HCEC 1CT (cell line): ENCODE measurements at regions not wholly inside any gene's neighbourhood (a gene's known extent, or its start where the extent isn't known, plus 50 kb on each side); places are given as distances from the start of the nearest gene placed in this dataset.
"Not testable (repeated sequence)": the region's sequence is repeated elsewhere in the genome, so short reads cannot be mapped to it uniquely, and the experiment has no call there.

Experiments used
- DNase-seq: peaks from one replicate; pipeline ENCODE4 v3.0.0-alpha.2; 2017

- DNase-seq = no peak
Measured at GRCh38 chr14:55807053-55807880, 227.3 kb downstream of the KTN1 start.

- DNase-seq = no peak
Measured at GRCh38 chr14:55807881-55808379, 227.9 kb downstream of the KTN1 start.

GRCh38 chr14:55813630-55814029 is 233.6 kb downstream of the KTN1 start:
- DNase-seq = no peak

GRCh38 chr14:55814064-55814463 is 234.1 kb downstream of the KTN1 start:
- DNase-seq = no peak

DNA sequence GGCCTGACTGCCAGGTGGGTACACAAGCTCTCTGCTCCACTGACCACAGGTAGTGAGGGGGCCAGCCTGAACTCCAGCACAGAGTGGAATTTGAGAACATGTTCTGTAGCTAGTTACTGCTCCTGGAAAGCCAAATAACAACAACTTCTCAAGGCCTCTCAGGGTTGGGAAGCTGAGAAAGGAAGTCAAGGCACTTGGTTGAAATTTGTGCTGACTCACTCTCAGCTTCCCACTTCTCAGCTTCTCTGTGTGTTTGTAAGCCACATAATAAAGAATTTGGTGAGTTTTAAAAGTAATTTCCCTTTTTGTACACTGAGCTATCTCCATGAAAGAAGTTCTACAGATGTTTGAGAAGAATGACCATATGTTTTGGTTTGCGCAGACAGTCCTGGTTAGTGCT is 234.9 kb downstream of the KTN1 start:
- no peak for DNase-seq

- no peak for DNase-seq
Measured at GRCh38 chr14:55816225-55816624, 236.2 kb downstream of the KTN1 start.

DNA sequence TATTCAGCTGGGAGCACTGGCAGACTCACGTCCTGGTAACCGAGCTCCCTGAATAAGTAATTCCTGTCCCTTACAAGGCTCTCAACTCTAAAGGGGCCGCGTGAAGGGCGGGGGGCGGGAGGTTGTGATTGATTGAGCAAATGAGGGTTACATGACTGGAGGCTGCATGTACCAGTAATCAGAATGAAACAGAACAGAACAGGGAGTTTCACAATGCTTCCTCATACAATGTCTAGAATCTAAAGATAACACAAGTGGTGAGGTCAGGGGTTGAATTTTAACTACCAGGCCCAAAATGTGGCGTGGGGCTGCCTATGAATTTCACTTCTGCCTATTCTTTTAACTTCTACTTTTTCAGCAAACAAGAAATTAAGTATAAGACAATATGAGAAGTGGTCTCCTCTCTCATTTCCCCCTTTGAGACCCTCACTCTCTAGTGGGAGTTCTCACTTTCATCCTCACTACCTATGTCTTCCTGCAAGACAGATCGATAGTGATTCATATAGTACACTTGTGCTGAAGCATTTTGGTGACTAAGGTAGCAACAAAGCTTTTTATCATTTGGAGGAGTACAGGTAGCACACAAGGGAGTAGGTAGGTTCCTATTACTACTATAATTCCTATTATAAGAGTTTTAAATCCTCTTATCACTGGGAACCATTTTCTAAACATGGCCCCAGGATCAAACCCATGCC is 239.8 kb downstream of the KTN1 start:
- no peak for DNase-seq

DNA sequence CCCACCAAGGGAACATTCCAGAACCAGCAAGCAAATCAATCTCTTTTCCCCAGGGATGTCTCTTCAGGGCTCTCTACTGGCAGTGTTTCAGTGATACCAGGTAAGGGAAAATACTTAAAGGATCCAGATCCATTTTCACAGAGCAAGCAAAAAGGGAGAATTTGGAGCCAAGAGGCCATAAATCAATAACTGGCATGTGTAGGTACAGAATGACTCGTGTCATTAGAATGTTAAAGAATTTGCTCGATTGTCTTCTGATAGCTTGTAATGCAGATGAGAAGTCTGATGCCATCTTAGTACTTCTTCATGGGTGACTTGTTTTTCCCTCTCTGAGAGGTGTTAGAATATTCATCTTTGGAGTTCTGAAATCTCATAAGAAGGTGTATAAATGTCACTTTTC is 242.9 kb downstream of the KTN1 start:
- no peak for DNase-seq

DNA sequence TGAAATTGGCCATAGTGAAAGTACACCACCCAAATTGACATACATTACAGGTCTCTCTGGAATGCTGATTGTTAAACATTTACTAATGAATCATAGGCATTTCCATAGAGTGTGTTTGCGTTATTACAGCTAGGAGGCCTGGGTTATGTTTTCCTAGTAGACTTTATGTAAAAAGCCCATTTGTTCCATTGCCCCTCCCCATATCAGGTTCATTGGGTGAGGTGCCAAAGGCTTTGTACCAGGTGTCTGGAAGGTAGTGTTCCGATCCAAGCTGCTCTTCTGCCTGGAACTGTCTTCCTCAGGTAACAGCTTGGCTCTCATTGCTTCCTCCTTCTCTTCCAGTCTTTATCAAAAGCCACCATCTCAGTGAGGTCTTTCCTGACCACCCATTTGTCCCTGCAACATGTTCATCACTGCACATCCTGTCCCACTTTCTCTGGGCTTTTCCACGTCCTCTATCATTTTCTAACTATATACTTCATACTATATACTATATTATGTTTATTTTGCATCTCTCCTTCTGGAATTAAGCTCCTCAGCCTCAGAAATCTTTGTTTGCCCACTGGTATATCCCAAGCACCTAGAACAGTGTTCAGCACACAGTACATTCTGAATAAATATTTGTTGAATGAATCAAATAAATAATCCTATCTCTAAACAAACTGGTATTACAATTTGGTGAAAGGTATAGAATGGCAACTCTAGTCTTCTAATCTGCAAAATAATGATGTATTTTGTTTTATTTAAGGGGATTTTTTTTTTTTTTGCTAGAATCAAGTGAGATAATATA is 252.3 kb downstream of the KTN1 start:
- DNase-seq = peak; percentile 36

DNA sequence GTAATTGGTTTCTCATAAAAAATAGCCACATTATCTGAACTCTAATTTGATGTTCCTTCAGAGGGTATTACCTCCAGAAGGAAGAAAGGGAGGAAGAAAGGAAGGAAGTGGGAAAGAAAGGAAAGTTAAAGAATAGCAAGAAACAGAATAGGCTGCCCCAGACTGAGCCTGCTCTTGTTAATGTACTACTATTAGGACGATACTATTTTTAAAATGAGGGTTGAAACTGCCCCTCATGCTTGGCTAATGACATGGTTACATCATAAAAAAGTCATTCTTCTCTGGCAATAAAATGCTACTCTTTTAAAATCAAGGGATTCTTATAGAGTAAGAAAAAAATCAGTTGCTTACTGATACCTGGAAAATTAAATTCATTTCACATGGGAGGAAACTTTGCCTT is 253.0 kb downstream of the KTN1 start:
- DNase-seq = no peak

GRCh38 chr14:55834390-55834789 is 254.4 kb downstream of the KTN1 start:
- no peak for DNase-seq

- DNase-seq = no peak
Measured at GRCh38 chr14:55835985-55836384, 256.0 kb downstream of the KTN1 start.

GRCh38 chr14:55837467-55837866 is 257.5 kb downstream of the KTN1 start:
- DNase-seq = no peak

GRCh38 chr14:55838529-55839052 is 258.6 kb downstream of the KTN1 start:
- DNase-seq = no peak

- DNase-seq = not testable (repeated sequence)
Measured at GRCh38 chr14:55839301-55839947, 259.4 kb downstream of the KTN1 start.

- no peak for DNase-seq
Measured at GRCh38 chr14:55840821-55841220, 260.8 kb downstream of the KTN1 start.

DNA sequence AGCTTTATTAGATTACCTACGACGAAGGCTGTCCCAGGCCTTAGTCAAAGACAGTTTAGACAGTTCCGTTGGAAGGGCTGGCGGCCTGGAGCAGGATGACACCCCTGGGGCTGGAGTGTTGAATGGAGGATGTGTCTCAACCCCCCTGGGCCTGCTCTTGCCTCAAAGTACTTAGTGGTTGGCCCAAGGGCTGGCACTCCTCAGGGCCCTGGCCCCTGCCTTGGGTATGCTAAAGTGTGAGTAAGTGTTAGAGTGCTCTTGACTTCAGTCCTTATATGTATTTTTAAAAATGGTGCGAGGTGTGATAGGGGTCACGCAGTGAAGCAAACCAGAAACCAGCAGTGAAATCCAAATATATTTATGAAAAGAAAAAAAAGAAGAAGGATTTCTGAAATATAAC is 261.6 kb downstream of the KTN1 start:
- DNase-seq = no peak

GRCh38 chr14:55843718-55844403 is 263.9 kb downstream of the KTN1 start:
- no peak for DNase-seq

GRCh38 chr14:55845963-55846825 is 266.2 kb downstream of the KTN1 start:
- no peak for DNase-seq

DNA sequence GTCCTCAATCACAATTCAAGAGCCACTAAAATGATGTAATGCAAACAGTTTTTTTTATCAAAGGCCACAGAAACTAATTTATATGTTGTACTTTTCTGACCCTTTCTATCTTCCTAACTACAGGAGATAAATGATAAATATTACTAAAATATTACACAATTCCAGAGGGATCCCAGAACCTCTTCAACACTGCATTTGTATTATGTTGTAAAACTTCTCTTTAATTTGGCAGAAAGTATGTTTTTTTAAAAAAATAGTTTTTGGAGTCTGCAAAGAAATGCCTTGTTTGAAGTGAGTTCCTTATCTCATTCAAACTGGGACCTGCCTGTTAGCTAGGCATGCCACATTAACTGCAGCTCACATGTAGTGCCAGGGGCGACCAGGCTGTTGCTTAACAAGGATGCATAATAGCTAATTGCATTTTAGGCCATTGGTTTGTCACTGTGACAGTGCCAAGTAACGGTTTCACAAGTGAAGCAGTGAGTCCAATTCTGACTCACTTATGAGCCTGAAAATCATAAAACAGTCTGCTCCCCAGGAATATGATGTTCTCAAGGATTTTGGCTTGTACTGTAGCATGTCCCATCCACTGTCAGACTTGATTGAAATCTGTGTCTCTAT is 266.9 kb downstream of the KTN1 start:
- DNase-seq = peak; percentile 65

GRCh38 chr14:55847766-55848165 is 267.8 kb downstream of the KTN1 start:
- DNase-seq = peak; percentile 73
